K562 (cell line): ENCODE measurements at regions not wholly inside any gene's neighbourhood (a gene's known extent, or its start where the extent isn't known, plus 50 kb on each side); places are given as distances from the start of the nearest gene placed in this dataset.

Experiments
- ATAC-seq: fragments of 200-7000 bp; cut with Tn5 transposase; 3 replicates; pipeline ENCODE4 v1.9.1; 2020; ENCODE audit warnings: moderate library complexity
- BruUV-seq: library from RNA; stranded (reverse); fragments of 400-500 nt; replicated peaks from 2 replicates; lab custom pipeline; 2021; lab: Mats Ljungman, UMichigan
- CTCF ChIA-PET: fragments of 300-600 bp; formaldehyde crosslinking; extraction: SDS; loops from one replicate; lab custom pipeline; 2021; ENCODE audit warnings: low intra/inter-chr PET ratio; lab: Yijun Ruan, JAX
- POLR2A ChIA-PET: fragments of 300-600, 350-650 bp; sonication (Branson Sonifier 250); formaldehyde crosslinking; extraction: SDS; loops from one replicate; lab custom pipeline; 2021; ENCODE audit warnings: antibody characterized with exemption, inconsistent platforms; lab: Yijun Ruan, JAX
- DNase-seq, 4 experiments: peaks; one replicate each; pipeline versions ENCODE4 v3.0.0 to v3.0.0-alpha.2; 2011 to 2018; ENCODE audit warnings: low spot score in 3 of 4, mixed read lengths in 3 of 4; ENCODE audit errors: extremely low read depth in 1 of 4
- FAIRE-seq: peaks from 2 replicates; lab custom pipeline; 2011; peaks lifted over from hg19 to GRCh38; lab: Jason Lieb, UNC
- H2AFZ ChIP-seq: 2 replicates; pipeline ENCODE4 v1.6.0; 2011; ENCODE audit warnings: low read depth, low read length, control low read depth, inconsistent platforms
- H3K27ac ChIP-seq: fragments of 200-600 bp; 3 replicates; pipeline ENCODE4 v1.8.0; 2011; ENCODE audit warnings: low read depth, mild to moderate bottlenecking, control low read depth, inconsistent platforms, low read length, moderate library complexity, mixed read lengths; ENCODE audit errors: extremely low read depth
- H3K27me3 ChIP-seq, 2 experiments: fragments of 300-600 bp in 1 of 2; 2 replicates in 1 of 2; 3 replicates in 1 of 2; pipeline versions ENCODE4 v1.6.0 to v1.8.0; 2011; ENCODE audit warnings: inconsistent platforms in 2 of 2, low read length in 2 of 2, mild to moderate bottlenecking in 1 of 2, mixed read lengths in 1 of 2, moderate library complexity in 1 of 2; ENCODE audit not compliant: control insufficient read depth in 2 of 2, insufficient read depth in 2 of 2
- H3K36me3 ChIP-seq: fragments of 300-600 bp; 3 replicates; pipeline ENCODE4 v1.8.0; 2011; ENCODE audit warnings: mild to moderate bottlenecking, low read length, inconsistent platforms; ENCODE audit not compliant: control insufficient read depth, insufficient read depth
- H3K4me1 ChIP-seq, 2 experiments: fragments of 200-600 bp in 1 of 2; replicated peaks in 1 of 2; 2 replicates in 1 of 2; 3 replicates in 1 of 2; pipeline versions ENCODE4 v1.5.1 to v1.8.0; 2011; ENCODE audit warnings: inconsistent platforms in 2 of 2, low read length in 2 of 2, mild to moderate bottlenecking in 1 of 2, mixed read lengths in 1 of 2, moderate library complexity in 1 of 2; ENCODE audit not compliant: control insufficient read depth in 2 of 2, insufficient read depth in 2 of 2
- H3K4me2 ChIP-seq: 2 replicates; pipeline ENCODE4 v1.6.1; 2011; ENCODE audit warnings: low read length, control low read depth, inconsistent platforms, mixed read lengths; ENCODE audit not compliant: insufficient read depth
- H3K4me3 ChIP-seq: fragments of 200-600 bp; sonication (generic), shearing (Covaris generic); 2 replicates; pipeline ENCODE4 v1.5.1; 2016; ENCODE audit warnings: control low read depth, inconsistent platforms
- H3K79me2 ChIP-seq: fragments of 200-600 bp; 3 replicates; pipeline ENCODE4 v1.8.0; 2011; ENCODE audit warnings: low read length, inconsistent platforms; ENCODE audit not compliant: control insufficient read depth, insufficient read depth
- H3K9ac ChIP-seq, 2 experiments: 2 replicates each; pipeline versions ENCODE4 v1.6.0 to v1.6.1; 2011; ENCODE audit warnings: low read depth in 2 of 2, low read length in 2 of 2, control low read depth in 1 of 2, inconsistent platforms in 1 of 2, mild to moderate bottlenecking in 1 of 2, mixed read lengths in 1 of 2; ENCODE audit not compliant: insufficient read depth in 1 of 2
- H3K9me1 ChIP-seq: one replicate; pipeline ENCODE4 v1.6.0; 2011; ENCODE audit warnings: inconsistent platforms, mild to moderate bottlenecking, low read length, moderate library complexity; ENCODE audit not compliant: control insufficient read depth, insufficient read depth
- H3K9me3 ChIP-seq: replicated peaks from 2 replicates; pipeline ENCODE4 v1.5.1; 2011; ENCODE audit warnings: low read depth, low read length, inconsistent platforms; ENCODE audit not compliant: control insufficient read depth, insufficient read depth
- H4K20me1 ChIP-seq: replicated peaks from 2 replicates; pipeline ENCODE4 v1.6.1; 2011; ENCODE audit warnings: low read length, inconsistent platforms, mixed read lengths; ENCODE audit not compliant: control insufficient read depth, insufficient read depth
- U2AF2 ChIP-seq: fragments of 200-400 bp; formaldehyde crosslinking; optimal IDR thresholded peaks from 2 replicates; pipeline ENCODE3; 2017; ENCODE audit warnings: low read depth, mild to moderate bottlenecking, low read length
- ZBTB12 ChIP-seq: fragments of 250-450 bp; sonication (Bioruptor Pico); IDR thresholded peaks from 2 replicates; pipeline ENCODE4 v1.4.0; 2020
- ZFP1 ChIP-seq: fragments of 450-650 bp; formaldehyde crosslinking; IDR thresholded peaks from 2 replicates; pipeline ENCODE4 v1.4.0; 2020; ENCODE audit warnings: mild to moderate bottlenecking, mixed read lengths
- ZNF41 ChIP-seq: fragments of 250-450 bp; sonication (Bioruptor Pico); conservative IDR thresholded peaks from 2 replicates; pipeline ENCODE4 v1.4.0; 2020; ENCODE audit warnings: mild to moderate bottlenecking
- WGBS: fragments of 100-300 bp; shearing (Covaris generic); methylation state at CpG from one replicate; pipeline ENCODE4 v1.1.6; 2016; ENCODE audit warnings: low coverage, mixed read lengths; ENCODE audit not compliant: insufficient coverage; ENCODE audit errors: missing lambda C conversion rate; 5-methylcytosine and 5-hydroxymethylcytosine counted together
- in situ Hi-C: fragments of 300-500 bp; cut with MboI; formaldehyde crosslinking; loops from 4 replicates; pipeline ENCODE4 v1.15.0; 2018; ENCODE audit warnings: inconsistent platforms, mixed read lengths
- intact Hi-C: fragments of 100-400 bp; cut with micrococcal nuclease; formaldehyde crosslinking; loops from 2 replicates; pipeline ENCODE4 v1.14.2; 2022
- TF ChIP-seq, protein P1 (sequence below): sonication (generic); formaldehyde crosslinking; IDR thresholded peaks from 2 replicates; pipeline ENCODE4 v1.8.0; 2022; ENCODE audit warnings: mild to moderate bottlenecking, missing genetic modification reagents

- no peak for TF ChIP-seq ZFP1
- TF ChIP-seq U2AF2 = no peak
- TF ChIP-seq, protein P1, sequence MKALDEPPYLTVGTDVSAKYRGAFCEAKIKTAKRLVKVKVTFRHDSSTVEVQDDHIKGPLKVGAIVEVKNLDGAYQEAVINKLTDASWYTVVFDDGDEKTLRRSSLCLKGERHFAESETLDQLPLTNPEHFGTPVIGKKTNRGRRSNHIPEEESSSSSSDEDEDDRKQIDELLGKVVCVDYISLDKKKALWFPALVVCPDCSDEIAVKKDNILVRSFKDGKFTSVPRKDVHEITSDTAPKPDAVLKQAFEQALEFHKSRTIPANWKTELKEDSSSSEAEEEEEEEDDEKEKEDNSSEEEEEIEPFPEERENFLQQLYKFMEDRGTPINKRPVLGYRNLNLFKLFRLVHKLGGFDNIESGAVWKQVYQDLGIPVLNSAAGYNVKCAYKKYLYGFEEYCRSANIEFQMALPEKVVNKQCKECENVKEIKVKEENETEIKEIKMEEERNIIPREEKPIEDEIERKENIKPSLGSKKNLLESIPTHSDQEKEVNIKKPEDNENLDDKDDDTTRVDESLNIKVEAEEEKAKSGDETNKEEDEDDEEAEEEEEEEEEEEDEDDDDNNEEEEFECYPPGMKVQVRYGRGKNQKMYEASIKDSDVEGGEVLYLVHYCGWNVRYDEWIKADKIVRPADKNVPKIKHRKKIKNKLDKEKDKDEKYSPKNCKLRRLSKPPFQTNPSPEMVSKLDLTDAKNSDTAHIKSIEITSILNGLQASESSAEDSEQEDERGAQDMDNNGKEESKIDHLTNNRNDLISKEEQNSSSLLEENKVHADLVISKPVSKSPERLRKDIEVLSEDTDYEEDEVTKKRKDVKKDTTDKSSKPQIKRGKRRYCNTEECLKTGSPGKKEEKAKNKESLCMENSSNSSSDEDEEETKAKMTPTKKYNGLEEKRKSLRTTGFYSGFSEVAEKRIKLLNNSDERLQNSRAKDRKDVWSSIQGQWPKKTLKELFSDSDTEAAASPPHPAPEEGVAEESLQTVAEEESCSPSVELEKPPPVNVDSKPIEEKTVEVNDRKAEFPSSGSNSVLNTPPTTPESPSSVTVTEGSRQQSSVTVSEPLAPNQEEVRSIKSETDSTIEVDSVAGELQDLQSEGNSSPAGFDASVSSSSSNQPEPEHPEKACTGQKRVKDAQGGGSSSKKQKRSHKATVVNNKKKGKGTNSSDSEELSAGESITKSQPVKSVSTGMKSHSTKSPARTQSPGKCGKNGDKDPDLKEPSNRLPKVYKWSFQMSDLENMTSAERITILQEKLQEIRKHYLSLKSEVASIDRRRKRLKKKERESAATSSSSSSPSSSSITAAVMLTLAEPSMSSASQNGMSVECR (CRISPR knock-in tag) = no peak
These were observed 731.1 kb upstream of the SGO1 start (continued) for GRCh38 chr3:20916951-20917606.

DNA sequence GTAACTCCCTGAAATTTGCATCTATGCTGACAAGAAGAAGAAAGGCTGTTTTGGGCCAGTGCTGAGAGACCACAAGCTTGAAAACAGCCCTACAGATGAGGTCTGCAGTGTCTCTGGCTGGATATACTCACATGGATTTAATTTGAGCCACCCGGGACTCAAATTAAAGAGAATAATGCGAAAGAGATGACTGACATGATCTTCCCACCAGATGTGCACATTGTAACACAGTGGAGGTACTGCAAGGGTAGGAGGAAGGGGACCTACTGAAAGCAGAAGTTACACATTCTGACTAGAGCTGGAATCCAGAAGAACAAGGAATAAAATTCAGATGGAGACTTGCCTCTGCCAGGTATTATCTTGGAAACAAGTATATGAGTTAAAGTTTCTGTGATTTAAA lies 728.3 kb upstream of the SGO1 start:
- no peak overlapping the region for H3K27ac ChIP-seq
- no peak overlapping the region for H2AFZ ChIP-seq
- no peak overlapping the region for H3K9ac ChIP-seq
- 31% methylated on average over 2 of the region's 2 CpGs for WGBS
- H3K4me3 ChIP-seq = no peak overlapping the region
- FAIRE-seq = no peak
- intact Hi-C loops (no loop called here), in situ Hi-C loops (no loop called here)
- ATAC-seq = no peak
- H3K27me3 ChIP-seq = no peaks in the 10 kb centered on the region
- no TSS peak for BruUV-seq
- no peaks in the 10 kb centered on the region for H4K20me1 ChIP-seq
- H3K36me3 ChIP-seq = no peaks in the 10 kb centered on the region
- DNase-seq = no peak
- ChIA-PET CTCF (no interaction called here), POLR2A (interaction anchor here (0.6 kb wide), 1 partner anchor 103 kb away, joined by 3 read pairs; no protein-coding TSS in a partner anchor)
- peaks cover 4% of the 10 kb centered on the region for H3K9me3 ChIP-seq
- H3K4me2 ChIP-seq = no peak overlapping the region
- no peaks in the 10 kb centered on the region for H3K9me1 ChIP-seq
- no peaks in the 10 kb centered on the region for H3K79me2 ChIP-seq
- H3K4me1 ChIP-seq = no peaks in the 10 kb centered on the region
- TF ChIP-seq ZBTB12 (CRISPR knock-in tag) = no peak
- TF ChIP-seq ZNF41 (CRISPR knock-in tag) = no peak
